DMS53 treated with DMSO at 0.1 percent for 48 hours (cell line): ENCODE measurements at regions not wholly inside any gene's neighbourhood (a gene's known extent, or its start where the extent isn't known, plus 50 kb on each side); places are given as distances from the start of the nearest gene placed in this dataset.
"Not testable (repeated sequence)": the region's sequence is repeated elsewhere in the genome, so short reads cannot be mapped to it uniquely, and the experiment has no call there.

Source experiments
- DNase-seq: peaks from one replicate; lab custom pipeline; 2025; ENCODE audit not compliant: unreplicated experiment; lab: John Stamatoyannopoulos, UW

DNA sequence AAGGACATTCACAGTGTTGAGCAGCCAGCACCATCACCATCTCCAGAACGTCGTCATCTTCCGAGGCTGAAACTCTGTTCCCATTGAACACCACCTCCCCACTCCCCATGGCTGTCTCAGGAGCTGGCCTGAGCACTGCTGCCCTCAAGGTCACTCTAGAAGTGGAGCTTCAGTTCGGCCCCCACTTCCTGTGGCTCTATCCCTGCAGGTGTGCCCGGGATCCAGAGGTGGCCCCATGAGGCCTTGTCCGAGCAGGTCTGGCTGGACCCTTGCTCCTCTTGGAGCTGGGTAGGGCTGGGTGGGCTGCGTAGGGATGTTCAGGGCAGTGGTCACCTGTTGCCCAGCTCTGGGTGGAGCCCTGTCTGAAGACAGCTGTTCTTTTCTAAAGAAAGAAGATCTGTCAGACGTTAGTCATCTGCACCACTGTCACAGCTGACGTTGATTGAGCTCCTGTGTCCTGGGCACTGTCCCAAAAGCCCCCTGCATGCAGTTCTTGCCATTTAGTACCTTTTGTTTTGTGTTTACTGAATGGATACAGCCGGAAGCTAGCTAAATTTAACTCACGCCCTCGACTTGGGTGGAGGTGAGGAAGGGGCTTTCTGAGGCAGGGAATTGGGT is 75.5 kb upstream of the CLDN5 start:
- no peak for DNase-seq

DNA sequence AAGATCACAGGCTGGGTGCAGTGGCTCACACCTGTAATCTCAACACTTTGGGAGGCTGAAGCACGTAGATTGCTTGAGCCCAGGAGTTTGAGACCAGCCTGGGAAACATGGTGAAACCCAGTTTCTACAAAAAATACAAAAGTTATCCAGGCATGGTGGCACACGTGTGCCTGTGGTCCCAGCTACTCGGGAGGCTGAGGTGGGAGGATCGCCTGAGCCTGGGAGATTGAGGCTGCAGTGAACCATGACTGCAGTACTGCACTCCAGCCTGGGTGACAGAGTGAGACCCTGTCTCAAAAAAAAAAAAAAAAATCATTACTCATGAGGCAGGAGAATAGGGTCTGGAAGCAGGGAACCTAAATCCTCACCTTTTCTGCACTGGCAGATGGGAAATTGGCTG is 79.1 kb upstream of the CLDN5 start:
- DNase-seq, result not testable (repeated sequence)

DNA sequence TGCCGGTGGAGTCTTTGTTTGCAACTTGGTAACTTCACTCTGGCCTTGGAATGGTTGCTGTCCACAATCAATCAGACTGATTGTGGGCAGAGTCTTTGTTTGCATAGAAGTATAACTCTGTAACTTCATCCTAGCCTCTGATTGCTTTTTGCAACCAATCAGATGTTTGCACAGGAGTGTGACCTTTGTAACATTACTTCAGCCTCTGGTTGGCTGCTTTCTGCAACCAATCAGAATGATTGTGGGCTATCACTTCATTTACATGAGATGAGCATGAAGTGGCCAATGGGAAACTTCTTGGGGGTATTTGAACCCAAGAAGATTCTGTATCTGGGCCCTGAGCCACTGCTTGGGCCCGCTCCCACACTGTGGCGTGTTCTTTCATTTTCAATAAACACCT is 79.6 kb upstream of the CLDN5 start:
- no peak for DNase-seq

DNA sequence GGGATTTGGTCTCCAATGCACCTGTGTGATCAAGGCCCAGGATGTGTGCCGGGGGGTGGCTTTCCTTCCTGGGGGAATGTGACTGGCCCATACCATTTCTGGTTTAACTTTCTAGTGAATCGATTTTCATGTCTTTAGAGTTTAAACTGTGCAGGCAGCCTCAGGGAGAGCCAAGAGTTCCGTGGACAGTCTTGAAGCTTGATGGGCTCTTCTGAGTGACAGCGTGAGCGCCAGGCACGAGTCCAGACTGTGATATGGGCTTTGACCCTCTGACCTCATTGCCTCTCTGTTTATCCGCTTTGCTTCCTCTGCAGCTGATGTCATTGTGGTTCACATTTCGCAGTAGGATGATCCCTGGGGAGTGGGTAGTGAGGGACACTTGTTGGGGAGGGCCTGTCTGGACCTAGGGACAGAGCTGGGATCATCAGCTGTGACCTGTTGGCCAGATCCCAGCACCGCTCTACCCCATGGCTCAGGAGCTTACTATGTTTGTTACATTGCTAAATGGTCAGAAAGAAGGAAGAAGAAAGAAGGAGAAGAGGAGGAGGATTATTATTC is 80.6 kb upstream of the CLDN5 start:
- DNase-seq, result no peak

DNA sequence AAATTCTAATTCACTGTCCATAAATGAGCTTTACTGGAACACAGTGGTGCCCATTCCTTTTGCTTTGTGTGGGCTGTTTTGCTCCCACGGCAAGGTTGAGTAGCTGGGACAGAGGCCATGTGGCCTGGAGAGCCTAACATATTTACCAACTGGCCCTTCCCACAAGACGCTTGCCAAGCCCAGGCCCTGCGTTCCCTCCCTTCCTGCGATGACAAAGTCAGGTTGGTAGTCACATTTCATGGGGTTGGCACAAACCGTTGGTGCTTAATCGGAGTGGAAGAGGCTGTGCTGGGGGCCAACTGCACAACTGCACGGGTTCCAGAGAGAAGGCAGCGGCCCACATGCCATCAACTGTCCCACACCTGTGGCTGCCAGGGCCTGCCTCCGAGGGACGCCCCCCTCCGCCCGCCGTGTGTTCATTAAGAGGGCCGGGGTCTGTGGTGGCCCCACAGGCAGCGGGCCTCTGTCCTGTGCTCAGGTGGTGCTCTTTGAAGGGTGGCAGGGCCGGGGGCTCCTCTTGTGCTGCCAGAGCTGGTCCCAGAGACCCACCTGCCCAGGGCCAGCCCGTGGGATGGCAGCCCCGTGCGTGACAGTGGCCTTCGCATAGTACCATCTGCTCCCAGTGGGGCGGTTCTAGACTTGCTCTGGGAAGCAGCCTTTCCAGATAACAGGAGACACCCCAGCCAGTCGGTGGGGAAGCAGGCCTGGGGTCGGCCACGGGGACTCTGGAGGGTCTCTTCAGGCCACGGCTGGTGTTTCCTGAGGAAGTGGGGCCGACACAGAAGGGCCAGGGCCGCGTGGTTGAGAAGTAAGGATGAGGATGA is 81.5 kb upstream of the CLDN5 start:
- no peak for DNase-seq

DNA sequence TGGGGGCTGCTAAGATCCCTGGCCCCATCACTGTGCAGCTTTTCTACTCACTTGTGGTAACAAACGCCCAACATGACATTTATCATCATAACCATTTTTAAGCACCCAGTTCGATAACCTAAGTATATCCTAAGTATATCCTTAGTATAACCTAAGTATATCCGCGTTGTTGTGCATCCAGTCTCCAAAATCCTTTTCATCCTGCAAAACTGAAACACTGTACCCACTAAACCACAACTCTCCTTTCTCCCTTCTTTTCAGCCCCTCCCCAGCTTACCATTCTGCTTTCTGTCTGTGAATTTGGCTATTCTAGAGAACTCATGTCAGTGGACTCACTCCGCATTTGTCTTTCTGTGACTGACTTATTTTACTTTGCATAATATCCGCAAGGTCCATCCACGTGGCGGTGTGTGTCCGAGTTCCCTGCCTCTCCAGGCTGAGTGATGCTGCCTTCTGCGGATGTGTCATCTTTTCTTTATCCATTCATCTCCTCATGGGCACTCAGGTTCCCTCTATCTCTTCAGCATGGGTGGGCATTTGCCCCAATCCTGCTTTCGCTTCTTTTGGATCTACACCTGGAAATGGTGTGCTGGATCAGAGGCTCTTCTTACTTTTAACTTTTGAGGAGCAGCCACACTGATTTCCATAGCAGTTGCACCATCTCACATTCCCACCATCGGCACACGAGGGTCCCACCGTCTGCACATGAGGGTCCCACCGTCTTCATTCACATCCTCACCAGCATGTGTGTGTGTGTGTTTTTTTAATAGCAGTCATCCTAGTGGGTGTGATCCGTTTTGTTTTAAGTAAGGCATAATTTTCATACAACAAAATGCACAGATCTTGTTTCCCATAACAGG is 82.4 kb upstream of the CLDN5 start:
- no peak for DNase-seq

DNA sequence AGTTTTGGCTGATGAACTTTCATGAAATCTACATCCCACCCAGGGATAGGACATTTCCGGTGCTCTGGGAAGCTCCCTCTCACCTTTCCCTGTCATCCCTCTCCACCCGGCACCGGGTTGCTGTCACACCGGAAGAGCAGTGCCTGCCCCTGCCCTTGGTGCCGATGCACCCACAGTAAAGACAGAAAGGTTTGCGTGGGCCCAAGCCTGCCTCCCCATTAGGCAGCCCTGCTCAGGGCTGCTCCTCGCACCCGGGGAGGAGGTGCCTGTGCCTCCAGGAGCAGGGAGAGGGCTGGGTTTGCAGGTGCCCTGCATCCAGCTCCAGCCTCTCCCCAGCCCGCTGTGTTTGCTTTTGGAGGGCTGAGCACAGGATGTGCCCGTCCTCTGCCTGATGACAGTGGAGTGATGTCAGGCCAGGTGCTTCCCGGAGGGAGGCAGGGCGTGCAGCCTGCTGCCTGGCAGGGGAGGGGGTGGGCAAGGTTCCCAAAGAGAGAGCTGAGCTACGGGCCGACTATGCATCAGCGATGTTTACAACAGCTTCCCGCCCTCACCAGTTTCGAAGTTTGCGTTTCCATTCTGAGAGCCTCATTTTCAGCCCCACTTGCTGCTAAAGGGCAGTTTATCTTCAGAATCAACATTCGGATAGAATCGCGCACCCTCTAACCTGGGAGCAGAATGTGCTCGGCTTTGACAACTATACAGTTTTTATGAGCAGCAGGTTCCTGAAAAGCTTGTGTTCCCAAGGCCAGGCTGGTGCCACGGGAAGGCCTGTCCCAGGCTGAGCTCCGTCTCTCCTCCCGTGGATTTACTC is 83.2 kb upstream of the CLDN5 start:
- peak; percentile 58 for DNase-seq

DNA sequence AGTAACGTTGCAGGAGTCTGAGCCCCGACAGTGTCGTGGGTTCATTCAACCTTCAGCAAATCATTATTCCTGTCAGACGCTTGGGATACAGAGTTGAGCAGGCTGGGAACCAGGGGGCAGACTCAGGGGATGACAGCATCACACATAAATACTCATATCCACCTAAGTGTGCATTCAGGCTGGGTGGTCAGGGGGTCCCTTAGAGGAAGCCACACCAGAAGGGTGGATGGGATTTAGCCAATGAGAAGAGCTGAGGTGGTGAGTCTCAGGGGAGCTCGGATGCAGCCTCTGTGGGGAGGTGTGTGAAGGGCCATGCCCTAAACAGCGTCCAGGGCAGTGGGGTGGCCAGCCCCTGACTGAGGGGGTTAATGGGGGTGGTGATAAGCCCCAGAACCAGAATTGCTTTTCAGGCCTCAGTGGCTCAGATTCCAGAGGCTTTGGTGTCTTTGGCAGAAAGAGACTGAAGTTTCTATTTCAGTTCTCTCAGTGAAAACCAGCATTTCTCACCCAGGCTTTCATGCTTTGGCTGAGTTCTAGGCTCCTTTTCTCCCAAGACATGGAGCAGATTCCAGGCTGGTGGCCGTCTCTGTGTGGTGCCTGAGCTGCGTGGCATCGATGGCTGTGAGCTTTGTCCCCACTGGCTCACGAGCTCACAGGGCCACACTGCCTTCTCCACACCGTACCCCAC is 83.9 kb upstream of the CLDN5 start:
- DNase-seq, result no peak

DNA sequence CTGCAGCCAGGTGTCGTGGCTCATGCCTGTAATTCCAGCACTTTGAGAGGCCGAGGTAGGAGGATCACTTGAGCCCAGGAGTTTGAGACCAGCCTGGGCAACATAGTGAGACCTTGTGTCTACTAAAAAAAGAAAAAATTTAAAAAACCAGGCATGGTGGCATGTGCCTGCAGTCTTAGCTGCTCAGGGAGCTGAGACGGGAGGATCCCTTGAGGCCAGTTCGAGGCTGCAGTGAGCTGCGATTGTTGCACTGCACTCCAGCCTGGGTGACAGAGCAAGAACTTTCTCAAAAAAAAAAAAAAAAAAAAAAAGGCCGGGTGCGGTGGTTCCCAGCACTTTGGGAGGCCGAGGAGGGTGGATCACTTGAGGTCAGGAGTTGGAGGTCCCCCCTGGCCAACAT is 85.5 kb upstream of the CLDN5 start:
- not testable (repeated sequence) for DNase-seq

DNA sequence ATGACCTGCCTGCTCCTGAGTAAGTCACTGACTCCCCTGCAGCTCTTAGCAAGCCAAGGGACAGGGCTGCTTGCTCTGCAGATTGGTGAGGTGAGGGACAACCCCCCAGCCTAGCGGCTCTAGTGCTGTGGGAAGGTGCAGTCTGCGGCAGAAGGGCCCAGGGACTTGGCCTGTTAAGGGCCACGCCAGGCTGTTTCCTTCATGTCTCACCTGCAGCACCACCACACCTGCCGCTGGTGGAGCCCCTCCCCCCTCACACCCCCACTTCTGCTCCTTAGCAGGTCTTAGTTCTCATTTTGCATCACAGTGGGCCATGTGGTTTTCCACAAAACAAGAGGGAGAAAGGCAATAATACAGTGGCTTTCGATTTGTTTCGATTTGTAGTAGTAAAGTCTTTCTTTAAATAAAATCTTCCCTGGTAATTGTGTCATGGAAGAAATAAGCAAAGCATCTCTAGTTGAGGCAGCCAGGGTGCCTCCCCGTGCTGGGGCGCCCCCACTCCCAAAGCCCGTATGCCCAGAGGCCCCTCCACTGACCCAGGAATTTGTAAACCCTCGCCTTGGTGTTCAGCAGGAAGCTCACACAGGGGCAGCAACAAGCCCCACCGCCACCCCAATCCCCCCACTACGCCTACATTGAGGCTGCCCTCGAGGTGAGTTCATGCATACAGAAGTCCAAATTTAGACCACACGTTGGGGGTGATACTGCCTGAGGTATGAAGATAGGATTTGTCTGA is 86.5 kb upstream of the CLDN5 start:
- no peak for DNase-seq

DNA sequence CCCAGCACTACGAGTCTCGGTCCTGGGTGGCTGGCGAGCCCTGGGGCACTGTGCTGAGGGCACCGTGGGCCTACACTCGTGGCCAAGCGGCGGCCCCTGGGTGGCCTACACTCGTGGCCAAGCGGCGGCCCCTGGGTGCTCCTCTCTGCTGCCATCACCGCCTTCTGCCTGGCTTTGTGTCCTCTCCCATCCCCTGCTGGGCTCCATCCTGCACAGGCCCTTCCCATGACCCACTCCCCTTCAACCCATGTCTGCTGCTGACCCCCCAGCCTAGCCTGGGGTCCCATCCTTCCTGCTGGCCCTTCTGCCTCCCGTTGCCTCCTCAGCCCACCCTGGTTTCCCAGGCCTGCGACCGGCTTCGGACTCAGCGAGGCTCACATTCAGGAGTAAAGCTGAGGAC is 87.4 kb upstream of the CLDN5 start:
- no peak for DNase-seq

DNA sequence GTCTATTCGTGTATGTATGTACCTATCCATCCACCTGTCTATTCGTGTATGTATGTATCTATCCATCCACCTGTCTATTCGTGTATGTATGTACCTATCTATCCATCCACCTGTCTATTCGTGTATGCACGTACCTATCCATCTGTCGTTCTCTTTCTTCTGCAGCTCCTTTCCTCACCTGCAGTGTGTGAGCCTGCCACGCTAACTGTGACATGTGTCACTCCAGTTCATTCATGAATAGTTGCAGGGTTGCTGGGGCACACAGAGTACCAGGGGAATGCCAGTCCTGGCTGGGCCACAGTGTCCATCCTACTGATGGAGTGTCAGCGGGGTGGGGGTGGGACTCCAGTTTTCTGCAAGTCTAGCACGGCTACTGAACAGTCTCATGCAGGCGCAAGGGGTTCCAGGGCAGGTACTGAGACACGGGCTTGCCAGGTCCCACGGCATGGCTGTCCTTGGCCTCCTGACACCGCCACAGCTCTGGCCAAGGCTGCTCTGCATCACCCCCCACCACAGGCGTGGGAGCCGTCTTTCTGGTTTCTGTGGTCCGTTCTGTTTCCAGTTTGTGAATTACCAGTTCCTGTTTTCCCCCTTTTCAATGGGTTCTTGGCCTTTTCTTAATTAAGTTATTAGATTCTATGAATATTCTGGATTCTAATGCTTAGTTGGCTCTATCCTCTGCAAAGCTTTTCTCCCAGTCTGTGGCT is 88.8 kb upstream of the CLDN5 start:
- no peak for DNase-seq

DNA sequence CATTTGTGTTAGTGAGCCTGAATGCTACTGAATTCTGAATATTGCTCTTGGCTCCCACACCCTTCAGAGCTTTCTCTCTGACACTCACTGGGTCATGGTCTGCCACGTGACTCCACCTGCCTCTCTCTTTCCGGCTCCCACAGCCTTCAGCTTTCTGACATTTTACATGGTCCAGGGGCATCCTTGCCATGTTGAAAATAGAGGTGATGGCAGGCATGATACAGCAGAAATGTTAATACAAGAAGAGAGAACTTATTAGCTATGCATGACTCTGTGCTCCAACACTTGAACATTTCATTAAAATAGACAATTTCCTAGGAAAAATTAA is 90.3 kb upstream of the CLDN5 start:
- no peak for DNase-seq

DNA sequence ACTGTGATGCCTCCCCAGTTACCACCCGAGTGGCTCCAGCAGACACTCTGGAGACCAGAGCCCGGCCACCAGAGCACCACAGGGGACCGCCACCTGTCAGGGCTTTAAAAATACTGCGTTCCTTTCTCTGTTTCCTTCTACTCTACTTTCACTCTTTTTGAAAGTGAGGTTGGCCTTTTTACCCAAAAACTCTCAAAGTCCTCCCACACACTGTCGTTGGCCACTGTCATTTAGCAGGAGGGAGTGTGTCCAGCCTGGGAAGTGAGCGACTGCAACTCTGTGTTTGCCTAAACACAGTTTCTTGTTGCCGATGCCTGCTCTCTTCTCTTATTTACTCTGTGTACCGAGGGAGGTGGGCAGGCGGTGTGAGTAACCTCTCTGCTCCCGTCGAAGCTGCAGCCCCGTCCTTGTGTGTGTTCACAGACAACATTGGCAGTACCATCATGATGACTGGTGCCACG is 90.8 kb upstream of the CLDN5 start:
- DNase-seq, result no peak

DNA sequence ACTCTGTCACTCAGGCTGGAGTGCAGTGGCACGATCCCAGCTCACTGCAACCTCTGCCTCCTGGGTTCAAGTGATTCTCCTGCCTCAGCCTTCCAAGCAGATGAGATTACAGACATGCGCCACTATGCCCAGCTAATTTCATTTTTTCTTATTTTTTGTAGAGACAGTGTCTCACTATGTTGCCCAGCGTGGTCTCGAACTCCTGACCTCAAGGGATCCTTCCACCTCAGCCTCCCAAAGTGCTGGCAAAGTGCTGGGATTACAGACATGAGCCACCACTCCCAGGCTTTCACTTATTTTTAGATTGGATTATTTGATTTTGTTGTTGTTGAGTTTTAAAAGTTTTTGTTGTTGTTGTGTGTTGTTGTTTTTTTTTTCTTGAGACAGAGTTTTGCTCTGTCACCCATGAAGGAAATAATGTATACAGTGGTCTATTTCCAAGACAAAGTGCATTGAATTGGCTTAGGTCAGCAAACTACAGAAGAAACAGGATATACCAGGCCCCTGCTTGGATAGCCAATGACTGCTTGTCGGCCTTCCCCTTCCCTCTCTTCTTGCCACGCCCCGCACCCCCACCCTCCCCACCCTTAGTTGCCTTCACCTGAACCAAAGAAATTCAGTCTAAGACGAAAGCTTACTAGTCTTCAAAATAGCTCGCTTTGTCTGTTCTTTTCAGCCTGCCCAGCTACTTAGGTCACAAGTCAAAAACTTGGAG is 91.8 kb upstream of the CLDN5 start:
- no peak for DNase-seq

DNA sequence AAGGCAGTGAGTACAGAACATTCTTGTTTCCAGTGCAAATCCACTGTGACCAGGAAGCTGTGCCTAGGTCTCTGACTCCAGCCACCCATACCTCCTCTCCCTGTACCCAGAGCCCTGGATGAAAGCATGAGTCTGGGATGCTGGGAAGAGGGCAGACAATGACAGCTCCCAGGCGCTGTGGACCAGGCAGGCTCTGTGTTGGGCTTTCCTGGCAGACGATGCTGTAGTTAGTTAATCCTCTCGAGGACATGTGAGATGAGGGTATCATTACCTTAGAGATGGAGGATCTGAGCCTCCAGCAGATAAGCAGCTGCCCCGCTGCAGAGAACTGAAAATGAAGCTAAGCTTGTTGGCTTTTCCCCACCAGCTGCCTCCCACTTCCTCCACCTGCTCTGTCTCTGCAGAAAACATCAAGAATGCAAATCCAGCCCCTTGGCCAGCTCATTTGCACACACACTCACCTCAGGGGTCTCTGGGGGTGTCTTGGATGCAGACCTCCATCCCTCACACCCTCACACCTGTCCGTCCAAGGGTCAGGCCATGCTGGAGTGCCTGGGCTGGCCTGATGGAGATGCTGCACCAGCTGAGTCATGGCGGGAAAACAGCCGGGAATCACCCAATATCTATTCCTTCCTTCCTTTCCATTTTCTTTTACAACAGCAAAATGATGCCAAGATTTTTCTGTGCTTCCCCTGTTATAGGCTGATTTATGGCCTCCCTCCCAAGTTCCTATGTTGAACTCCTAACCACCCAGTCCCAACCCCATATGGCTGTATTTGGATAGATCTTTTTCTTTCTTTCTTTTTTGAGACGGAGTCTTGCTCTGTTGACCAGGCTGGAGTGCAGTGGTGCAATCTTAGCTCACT is 94.9 kb upstream of the SEPTIN5 start:
- no peak for DNase-seq

DNA sequence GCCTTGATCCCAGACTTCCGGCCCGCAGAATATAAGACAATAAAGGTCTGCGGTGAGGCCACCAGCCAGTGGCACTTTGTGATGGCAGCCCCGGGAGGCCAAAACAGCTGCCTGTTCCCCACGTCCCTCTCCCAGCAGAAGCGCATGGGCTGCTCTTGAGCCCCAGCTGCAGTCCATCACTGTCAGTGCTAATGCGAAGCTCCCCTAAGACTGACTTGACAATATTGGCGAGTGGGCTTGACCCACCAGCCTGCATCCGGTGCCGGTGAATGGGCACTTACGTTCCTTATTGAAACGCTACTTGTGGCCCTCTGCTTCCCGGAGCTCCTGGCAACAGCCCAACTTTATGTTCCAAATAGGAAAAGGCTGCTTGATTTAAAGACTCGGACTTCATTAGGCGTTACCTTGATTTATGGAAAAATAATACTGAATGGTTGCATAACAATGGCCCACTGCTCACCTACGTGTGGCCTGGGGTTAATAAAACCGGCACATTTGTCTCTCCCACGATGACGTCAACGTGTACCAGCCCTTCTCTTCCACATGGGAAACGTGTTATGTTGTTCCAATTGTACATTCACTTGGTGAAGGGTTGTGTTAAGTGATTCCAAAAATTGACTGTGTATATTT is 93.4 kb upstream of the SEPTIN5 start:
- no peak for DNase-seq
